ENCODE measurements at regions not wholly inside any gene's neighbourhood (a gene's known extent, or its start where the extent isn't known, plus 50 kb on each side); places are given as distances from the start of the nearest gene placed in this dataset.

GRCh38 chr7:25798344-25798743, 353.7 kb upstream of the NFE2L3 start:
- TF ChIP-seq, protein P1, sequence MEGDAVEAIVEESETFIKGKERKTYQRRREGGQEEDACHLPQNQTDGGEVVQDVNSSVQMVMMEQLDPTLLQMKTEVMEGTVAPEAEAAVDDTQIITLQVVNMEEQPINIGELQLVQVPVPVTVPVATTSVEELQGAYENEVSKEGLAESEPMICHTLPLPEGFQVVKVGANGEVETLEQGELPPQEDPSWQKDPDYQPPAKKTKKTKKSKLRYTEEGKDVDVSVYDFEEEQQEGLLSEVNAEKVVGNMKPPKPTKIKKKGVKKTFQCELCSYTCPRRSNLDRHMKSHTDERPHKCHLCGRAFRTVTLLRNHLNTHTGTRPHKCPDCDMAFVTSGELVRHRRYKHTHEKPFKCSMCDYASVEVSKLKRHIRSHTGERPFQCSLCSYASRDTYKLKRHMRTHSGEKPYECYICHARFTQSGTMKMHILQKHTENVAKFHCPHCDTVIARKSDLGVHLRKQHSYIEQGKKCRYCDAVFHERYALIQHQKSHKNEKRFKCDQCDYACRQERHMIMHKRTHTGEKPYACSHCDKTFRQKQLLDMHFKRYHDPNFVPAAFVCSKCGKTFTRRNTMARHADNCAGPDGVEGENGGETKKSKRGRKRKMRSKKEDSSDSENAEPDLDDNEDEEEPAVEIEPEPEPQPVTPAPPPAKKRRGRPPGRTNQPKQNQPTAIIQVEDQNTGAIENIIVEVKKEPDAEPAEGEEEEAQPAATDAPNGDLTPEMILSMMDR (IDR thresholded peaks at IDR 0.05): no peak
- TF ChIP-seq POLR2A (IDR thresholded peaks at IDR 0.05): no peak
